Stimulated activated CD8-positive, alpha-beta memory T cell treated with anti-CD3 and anti-CD28 coated beads, Interleukin-7, amount 100 ng/mL, for 24 hours (primary cell): ENCODE measurements at regions not wholly inside any gene's neighbourhood (a gene's known extent, or its start where the extent isn't known, plus 50 kb on each side); places are given as distances from the start of the nearest gene placed in this dataset.
"Not testable (repeated sequence)": the region's sequence is repeated elsewhere in the genome, so short reads cannot be mapped to it uniquely, and the experiment has no call there.

ENCODE experiments used
- DNase-seq: peaks from one replicate; pipeline ENCODE4 v3.0.0-alpha.2; 2020; ENCODE audit warnings: low read depth

DNA sequence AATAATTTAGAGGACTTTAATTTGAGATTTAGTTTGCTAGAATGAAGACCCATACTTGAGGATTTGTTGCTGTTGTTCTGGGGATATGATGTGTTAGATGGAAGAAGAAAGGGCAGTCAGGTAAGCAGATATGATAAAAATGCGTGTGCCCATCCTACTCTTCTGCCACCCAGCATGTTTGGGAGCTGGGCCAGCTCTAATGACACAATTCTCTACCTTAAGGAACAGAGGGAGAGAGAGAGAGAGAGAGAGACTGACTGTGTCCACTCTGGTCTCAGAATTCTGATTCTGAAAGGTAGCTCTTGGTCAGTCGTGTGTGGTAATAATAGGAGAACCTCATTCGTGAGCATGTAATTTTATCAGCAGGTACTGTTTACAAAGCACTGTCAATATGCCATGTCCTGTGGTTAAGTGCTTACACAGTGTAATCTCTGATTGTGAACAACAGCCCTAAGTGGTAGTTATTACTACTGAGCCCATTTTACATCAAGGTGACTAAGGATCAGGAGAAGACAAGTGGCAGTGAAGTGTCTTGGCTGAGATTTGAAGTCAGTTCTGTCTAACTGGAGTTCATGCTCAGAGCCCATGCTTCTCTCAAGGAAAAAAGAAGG lies 307.4 kb upstream of the SEMA6A start:
- no peak for DNase-seq

DNA sequence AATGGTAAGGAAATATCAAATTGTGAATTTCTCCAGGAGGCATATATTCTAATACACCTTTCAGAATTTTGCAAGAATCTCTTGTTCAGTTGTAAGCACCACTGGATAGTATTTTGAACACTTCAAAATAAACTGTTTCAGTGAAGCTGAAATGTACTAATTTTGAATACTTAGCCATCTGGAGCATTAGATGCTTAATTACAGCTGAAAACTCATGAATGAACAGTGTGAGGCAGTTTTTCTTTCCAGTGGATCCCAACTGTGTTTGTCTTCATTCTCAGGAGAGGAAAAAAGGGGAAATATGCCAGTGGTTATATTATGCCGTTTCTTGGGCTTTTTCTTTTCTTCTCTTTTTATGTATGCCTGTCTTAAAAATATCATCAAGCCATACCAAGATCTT lies 306.0 kb upstream of the SEMA6A start:
- DNase-seq, result no peak

DNA sequence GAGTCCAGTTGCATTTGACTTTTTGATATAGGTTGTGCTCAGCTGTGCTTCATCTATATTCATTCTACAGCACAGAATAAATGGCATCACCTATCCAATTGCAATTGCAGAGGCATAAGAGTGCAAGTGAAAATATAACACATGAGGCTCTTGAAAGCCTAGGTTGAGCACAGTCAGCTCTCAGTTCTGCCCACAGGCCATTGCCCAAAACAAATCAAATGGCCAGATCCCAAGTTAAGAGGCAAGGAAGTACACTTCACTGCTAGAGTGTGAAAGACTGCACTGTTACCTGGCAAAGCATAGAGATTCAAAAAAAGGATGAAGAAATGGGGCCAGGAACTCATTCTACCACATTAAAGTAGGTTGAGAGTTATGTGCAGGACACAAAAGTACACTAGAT lies 305.5 kb upstream of the SEMA6A start:
- no peak for DNase-seq

DNA sequence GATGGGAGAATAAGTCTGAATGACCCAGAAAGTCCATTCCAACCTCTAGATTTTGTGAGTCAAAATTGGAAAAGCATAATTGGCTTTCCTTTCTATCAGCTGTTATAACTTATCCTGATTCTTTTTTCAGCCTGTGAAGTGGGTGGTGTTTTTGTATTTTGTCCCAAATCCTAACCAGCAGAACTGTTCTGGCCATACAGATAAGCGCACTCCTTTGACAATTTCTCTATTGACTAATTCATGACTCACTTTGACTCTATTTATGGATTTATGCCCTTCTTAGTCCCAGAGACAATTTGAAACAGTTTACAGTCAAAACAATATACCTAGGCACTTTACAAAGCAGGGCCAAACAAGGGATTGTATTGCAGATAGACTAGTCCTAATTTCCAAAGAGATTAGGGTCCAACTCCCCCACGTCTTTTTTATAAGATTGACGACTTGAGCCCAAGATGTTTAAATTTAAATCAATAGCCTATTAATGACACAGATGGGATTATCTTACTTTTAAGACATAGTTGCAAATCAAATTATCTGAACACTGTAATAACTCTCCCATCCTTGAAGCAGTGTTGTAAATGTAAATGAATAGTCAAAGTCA lies 301.7 kb upstream of the SEMA6A start:
- no peak for DNase-seq

DNA sequence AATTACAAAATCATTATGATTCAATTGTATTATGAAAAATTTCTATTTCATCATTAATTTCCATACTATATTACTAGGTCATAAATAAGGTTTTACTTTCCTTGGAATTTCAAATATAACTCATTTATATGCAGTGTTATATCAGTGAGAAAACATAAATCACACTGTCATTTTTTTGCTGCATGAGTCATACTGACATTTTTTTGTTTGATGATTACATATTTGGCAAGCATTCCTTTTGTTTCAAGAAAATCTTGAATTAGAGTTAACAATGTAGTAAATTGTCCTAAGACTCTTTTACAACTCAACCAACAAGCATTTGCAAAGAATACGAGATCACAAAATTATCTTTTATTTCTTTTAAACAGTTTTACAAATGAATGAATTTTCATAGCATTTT lies 298.4 kb upstream of the SEMA6A start:
- no peak for DNase-seq

DNA sequence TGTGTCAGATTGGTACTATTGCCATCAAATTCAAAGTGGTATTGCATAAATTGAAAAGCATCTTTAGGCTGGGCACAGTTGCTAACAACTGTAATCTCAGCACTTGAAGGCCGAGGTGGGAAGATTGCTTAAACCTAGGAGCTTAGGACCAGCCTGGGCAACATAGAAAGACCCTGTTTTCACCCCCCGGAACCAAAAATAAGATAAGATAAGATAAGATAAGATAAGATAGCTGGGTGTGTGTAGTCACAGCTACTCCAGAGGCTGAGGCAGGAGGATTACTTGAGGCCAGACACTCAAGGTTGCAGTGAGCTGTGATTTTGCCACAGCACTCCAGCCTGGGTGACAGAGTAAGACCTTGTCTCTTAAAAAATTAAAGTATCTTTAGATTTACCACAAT lies 297.9 kb upstream of the SEMA6A start:
- DNase-seq, result no peak

DNA sequence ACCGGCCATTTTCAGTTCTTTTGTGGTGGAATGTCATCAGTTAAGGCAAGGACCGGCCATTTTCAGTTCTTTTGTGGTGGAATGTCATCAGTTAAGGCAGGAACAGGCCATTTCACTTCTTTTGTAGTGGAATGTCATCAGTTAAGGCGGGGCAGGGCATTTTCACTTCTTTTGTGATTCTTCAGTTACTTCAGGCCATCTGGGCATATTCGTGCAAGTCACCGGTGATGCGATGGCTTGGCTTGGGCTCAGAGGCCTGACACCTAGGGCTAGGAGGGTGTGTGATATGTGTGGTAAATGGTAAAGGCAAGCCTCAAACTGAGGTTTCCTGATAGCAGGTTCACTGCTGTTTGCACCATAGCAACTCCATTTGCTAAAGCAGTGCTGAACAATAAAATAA lies 293.2 kb upstream of the SEMA6A start:
- not testable (repeated sequence) for DNase-seq

DNA sequence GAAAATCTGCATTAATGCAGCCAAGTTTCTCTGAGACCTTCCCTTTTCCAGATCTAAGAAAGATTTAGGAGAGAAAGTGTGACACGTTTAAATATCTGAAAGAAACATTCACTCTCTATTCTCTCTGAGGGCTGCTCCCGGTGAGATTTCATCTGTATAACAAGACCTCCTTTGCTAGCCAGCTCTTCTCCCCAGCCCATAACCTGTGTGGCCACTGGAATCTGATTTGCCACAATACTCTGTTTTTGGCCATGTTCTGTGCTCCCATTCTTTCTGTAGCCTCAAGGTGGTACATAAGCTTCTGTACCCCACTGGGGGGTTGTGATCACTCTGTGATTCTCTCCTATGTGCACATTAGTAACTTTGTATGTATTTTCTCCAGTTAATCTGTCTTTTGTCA lies 291.0 kb upstream of the SEMA6A start:
- DNase-seq, result no peak

DNA sequence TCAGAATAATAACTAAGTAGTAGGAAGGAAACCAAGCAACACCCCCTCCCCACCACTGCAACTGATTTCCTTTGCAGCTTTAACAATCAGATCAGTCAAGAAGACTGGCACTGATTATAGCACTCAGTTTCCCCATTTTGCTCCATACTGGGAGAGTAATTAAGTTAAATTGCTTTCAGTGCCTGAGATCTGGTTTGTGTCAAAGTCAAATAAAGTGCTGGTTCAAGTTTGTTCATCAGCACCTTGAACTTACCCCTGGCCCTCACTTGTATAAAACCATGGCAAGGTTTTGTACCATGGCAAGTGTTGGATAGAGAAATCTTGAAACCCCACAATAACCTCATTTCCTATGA lies 290.2 kb upstream of the SEMA6A start:
- DNase-seq, result no peak

DNA sequence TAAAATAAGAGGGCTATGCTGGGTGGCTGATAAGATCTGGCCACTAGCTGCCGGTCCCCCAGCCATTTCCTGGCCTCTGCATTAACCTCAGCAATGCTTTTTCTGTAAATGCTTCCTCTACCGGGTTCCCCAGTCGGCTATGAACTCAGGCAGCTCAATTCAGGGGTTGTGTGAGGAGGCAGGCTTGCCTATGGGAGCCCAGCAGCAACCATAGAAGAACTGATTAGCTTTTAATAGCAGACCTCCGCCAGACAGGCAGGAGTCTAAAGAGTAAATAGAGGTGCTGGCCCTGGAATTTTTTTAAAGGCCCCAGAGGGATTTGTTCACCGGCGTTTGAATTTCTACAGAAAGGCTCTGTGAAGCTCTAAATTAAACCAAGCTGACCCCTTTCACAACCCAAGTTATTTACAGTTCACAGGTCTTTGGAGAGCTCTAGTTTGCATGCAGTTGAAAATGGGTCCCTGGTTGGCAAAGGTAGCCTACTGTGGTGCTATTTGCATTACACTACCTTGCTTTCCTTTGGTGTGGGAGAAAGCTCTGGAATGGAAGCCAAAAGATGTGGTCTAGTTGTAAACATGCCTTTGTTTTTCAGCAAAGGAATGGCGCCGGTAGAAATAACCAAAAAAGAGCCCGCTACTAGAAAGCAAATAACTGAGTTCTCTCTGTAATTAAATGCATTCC lies 289.7 kb upstream of the SEMA6A start:
- DNase-seq, result no peak

DNA sequence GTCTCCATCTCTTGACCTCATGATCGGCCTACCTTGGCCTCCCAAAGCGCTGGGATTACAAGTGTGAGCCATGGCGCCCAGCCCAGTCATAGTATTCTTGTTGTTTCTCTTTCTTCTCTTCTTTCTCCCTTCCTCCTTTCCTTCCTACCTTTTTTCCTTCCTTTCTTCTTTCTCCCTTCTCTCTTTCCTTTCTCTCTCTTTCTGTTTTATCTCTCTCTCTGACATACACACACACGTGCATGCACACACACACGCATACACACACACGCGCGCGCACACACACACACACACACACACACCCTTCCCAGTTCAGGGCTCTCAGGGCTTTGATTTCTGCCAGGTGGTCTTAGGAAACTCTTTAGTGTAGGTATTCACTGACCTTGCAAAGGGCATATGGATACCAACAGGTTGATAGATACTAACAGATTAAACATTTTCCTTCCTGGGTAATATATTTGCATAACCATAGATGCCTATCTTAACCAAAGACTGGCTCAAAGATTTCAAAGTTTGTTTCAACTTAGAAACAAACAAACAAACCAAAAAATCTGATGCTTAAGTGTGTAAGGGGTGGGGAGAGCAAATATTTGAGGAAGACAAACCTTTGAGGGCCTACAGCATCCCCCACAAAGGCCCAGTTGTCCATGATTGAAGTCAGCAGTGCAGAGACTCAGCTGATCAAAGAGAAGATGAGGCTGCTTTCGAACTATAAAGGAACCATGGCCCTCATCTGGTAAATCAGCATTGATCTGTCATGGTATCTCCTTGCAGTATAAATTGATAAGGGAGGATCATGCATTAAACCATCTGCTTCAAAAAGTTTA lies 288.2 kb upstream of the SEMA6A start:
- DNase-seq, result no peak

DNA sequence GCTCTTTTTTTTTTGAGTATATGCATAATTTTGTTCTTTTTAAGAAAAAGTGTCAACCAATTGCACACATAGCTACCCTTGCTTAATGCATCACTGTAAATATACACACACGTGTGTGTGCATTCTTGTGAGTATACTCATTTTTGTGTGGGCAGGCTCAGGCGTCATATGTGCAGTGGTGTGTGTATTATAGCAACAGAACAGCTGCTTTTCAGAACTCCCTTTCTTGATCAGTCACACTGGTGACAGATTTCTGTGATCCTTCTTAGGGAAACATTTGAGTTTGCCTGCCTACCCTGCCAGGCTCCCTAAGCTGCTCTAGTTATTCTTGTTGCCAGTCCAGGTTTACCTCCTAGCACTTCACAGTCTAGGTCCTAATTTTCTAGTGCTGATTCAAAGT lies 287.0 kb upstream of the SEMA6A start:
- DNase-seq, result no peak

DNA sequence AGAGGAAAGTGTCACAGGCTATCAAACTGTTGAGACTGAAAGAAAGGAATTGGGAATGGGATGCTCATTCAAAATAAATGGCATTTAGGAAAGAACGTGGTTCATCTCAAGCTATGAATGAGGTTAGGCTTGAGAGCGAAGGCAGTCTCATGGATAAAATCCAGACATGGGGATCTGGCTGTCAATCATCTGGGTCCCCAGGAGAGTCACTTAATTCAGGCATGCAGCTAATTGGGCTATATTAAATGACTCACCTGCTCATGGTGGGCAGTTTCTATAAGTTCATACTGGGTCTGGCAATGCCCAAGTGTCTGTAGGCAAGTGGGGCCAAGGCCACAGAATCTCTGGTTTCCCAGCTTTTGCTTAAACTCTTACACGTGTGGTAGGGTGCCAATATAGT lies 286.5 kb upstream of the SEMA6A start:
- no peak for DNase-seq

DNA sequence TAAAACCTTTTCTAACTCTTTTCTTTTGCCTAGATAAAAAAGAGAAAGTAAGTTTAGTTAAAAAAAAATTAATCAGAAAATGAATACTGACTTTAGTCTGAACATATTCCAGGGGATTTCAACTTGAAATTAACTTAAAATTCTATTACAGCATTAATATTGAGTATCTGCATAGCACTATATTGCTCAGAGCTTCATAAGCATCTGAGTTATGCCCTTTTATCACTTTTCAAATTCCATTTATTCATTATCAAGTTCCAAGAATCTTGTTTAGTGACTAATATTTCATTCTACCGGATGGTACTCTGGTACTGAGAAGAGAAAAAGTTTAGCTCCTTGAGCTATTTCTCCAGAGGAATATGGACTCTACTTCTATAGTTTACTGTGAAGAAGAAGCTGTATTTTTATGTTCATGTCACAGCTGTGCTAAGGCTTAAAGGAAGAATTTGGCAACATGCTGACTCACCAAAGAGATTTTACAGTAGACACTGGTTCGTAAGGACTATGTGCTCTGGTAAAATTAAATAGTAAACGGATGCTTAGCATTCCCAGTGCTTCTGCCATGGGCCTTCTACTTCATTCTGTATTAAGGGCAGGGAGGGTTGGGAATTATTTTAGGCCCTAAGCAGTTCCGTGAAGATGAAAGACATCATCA lies 285.2 kb upstream of the SEMA6A start:
- no peak for DNase-seq

DNA sequence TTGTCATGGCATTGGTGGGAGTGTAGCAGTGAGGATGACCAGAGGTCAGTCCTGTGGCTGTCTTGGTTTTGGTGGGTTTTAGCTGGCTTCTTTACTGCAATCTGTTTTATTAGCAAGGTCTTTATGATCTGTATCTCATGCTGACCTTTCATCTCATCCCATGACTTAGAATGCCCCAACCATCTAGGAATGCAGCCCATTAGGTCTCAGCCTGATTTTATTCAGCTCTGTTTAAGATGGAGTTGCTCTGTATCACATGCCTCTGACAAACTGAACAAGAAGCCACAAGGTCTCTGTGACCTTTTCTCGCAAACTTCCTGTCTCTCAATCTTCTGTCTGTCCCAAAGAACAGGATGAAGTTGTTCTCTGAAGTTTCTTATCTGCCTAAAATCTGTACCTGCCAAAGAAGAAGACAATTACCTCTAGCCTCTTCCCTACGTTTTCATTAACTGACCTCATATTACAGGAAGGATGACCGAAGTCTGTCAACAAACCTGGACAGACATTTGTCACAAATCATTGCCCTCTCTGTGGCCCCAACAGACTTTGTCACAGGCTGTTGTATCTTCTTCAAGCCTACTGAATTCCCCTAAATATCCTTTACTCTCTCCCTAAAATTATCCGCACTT lies 284.2 kb upstream of the SEMA6A start:
- DNase-seq, result no peak

DNA sequence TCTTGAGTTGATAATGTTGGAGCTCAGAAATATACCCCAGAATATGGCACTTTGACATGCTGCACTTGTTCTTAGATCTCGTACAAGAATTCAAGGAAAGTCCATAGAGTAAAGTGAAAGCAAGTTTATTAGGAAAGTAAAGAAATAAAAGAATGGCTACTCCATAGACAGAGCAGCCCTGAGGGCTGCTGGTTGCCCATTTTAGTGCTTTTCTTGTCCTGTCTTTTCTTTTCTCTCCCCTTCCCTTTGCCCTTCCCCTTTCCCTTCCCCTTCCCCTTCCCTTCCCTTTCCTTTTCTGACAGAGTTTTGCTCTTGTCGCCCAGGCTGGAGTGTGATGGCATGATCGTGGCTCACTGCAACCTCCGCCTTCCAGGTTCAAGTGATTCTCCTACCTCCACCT lies 283.4 kb upstream of the SEMA6A start:
- not testable (repeated sequence) for DNase-seq

DNA sequence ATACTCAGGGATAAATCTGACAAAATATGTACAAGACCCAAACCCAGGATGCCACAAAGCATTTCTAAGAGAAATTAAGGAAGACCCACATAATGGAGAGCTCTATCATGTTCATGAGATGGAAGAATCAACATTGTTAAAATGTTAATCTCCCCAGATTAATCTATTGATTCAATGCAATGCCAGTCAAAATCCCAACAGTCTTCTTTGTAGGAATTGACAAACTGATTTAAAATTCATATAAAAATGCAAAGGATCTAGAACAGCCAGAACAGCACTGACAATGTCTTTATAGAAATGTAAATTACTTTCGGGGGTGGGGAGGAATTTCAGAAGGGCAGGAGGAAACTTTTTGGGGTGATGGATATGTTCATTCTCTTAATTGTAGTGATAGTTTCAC lies 281.6 kb upstream of the SEMA6A start:
- DNase-seq, result no peak

DNA sequence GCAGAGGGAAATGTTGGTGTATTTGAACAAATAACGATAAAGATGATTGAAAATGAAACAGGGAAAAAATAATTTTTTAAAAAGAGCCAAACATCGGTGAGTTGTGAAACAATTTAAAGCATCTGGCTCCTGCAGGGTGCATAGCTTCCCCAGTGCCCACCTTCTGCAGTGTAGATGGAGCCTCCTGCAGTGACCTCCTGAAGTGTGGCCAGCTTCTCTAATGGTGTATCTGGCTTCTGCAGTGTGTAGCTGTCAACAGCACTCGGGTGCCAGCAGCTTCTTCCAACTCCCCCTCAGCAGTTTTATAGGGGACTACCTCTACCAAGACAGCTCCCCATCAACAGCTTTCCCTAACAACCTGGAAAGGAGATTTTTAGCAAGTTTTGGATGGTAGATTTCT lies 279.4 kb upstream of the SEMA6A start:
- no peak for DNase-seq

DNA sequence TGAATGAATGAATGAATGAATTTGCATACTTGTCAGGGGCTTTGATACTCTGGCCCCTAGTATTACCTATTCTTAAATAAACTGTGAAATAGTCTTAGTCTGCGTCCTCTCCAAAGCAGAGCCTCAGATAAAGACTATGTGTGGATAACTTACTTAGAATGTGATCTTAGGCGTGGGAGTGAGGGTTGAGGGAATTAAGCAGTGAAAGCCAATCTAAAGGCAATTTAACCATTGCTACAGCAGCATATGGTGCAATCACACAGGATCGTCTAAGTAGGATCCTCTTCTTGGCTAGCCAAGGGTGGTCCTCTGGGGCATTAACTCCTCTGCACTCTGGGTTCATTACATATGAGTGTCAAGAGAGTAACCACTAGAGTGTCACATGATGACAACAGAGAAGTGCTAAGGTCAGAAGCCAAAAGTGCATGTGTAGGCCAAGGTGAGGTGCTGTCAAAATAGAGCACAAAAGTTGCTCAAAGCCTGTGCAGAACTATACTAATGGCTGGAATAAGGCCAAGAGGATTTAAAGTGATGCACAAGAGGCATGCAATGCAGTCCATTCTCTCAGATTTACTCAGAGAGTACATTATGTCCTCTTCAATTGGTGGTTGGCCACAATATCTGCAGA lies 274.4 kb upstream of the SEMA6A start:
- DNase-seq, result no peak

DNA sequence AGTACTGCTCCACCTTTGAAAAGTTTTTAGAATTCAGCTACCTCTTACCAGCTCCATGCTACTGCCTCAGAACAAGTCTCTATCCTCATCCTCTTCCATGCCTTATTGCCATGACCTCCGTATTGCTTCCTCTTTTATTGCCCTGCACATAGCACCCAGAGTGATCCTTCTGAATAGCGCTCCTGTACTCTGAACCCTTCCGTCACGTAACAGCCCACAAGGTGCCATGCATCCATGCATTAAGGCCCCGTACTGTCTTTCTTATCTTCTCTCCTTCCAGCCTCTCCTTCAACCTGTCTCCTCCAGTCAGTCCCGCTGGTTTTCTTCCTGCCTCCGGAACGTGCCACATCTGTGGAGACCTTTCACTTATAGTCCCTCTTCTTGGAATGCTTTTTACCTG lies 273.3 kb upstream of the SEMA6A start:
- no peak for DNase-seq

DNA sequence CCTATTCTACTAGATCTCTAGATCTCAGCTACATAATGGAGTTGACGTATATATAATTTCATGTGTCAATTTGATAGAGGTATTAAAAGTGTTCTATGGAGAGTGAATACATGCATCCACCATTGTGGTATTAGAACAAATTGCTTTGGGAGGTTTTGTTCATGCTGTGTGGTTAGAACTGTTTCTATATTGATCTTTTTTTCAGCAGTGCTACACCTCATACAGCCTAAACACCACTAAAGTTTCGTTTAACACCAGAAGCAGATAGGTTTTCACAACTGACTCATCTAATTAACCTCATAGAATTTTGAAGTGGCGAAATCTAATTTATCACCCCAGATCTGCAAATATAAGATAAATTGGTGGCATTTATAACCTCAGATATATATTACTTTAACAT lies 269.4 kb upstream of the SEMA6A start:
- DNase-seq, result no peak

DNA sequence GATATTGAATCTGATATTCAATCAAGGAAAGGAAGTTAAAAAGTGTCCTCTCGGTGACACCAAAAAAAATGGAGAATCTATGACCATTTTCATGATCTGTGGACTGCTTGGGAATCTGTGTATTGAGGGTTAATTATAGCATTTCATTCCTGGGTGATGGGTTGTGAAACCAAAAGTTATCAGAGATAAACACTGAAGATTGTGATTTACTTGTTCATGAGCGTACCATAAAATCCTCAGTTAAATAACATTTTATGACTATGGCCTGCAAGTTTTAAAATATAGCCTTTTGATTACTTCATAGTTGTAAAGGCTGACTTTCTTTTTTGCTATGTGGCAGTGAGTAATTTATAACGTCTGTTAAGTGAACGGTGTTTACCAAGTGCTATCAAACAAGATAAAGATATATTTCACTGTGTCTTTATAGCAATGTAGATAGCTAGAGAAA lies 267.9 kb upstream of the SEMA6A start:
- DNase-seq, result no peak
